Activated CD8-positive, alpha-beta memory T cell treated with anti-CD3 and anti-CD28 coated beads for 4 hours (primary cell): ENCODE measurements at regions not wholly inside any gene's neighbourhood (a gene's known extent, or its start where the extent isn't known, plus 50 kb on each side); places are given as distances from the start of the nearest gene placed in this dataset.

Experiments used
- DNase-seq, 2 donors: peaks; one replicate each; pipeline ENCODE4 v3.0.0-alpha.2; 2020; ENCODE audit warnings: low read depth in 2 of 2

GRCh38 chr2:129763190-129763846 lies 216.1 kb upstream of the RAB6C start:
- no peak for DNase-seq

GRCh38 chr2:129763966-129764365 lies 215.5 kb upstream of the RAB6C start:
- no peak for DNase-seq

- no peak for DNase-seq
These were observed 214.8 kb upstream of the RAB6C start for GRCh38 chr2:129764376-129765325.

- no peak for DNase-seq
These were observed 214.2 kb upstream of the RAB6C start for GRCh38 chr2:129765326-129765677.

- no peak for DNase-seq
These were observed 213.7 kb upstream of the RAB6C start for GRCh38 chr2:129765678-129766351.

GRCh38 chr2:129766374-129766993 lies 213.0 kb upstream of the RAB6C start:
- no peak for DNase-seq

- no peak for DNase-seq
These were observed 212.0 kb upstream of the RAB6C start for GRCh38 chr2:129767346-129768035.

GRCh38 chr2:129768036-129768386 lies 211.5 kb upstream of the RAB6C start:
- DNase-seq = no peak

- DNase-seq = no peak
These were observed 210.8 kb upstream of the RAB6C start for GRCh38 chr2:129768485-129769184.

GRCh38 chr2:129769185-129769991 lies 210.1 kb upstream of the RAB6C start:
- DNase-seq = no peak

GRCh38 chr2:129771418-129772189 lies 207.9 kb upstream of the RAB6C start:
- no peak for DNase-seq

- DNase-seq = no peak
These were observed 207.3 kb upstream of the RAB6C start for GRCh38 chr2:129772190-129772579.

GRCh38 chr2:129775952-129776653 lies 203.4 kb upstream of the RAB6C start:
- DNase-seq = no peak

- DNase-seq = no peak
These were observed 202.3 kb upstream of the RAB6C start for GRCh38 chr2:129777146-129777545.

GRCh38 chr2:129777762-129778583 lies 201.5 kb upstream of the RAB6C start:
- no peak for DNase-seq

- no peak for DNase-seq
These were observed 200.9 kb upstream of the RAB6C start for GRCh38 chr2:129778584-129778877.

GRCh38 chr2:129779783-129780182 lies 199.7 kb upstream of the RAB6C start:
- no peak for DNase-seq
